ENCODE measurements at regions not wholly inside any gene's neighbourhood (a gene's known extent, or its start where the extent isn't known, plus 50 kb on each side); places are given as distances from the start of the nearest gene placed in this dataset.
A peak's percentile ranks its signal among the peaks of the same experiment; 100 is the strongest.
"Not testable (repeated sequence)": the region's sequence is repeated elsewhere in the genome, so short reads cannot be mapped to it uniquely, and the experiment has no call there.

GRCh38 chr1:194866153-194866552 lies 1679.7 kb upstream of the B3GALT2 start:
- Histone ChIP-seq H3K4me1 (no peaks in the 10 kb centered on the region), H3K27me3 (no peaks in the 10 kb centered on the region), H3K9me3 (peaks cover 0 to 9% of the 10 kb centered on the region in 2 donors), H3K4me3 (no peak overlapping the region), H3K27ac (no peak overlapping the region), H3K36me3 (no peaks in the 10 kb centered on the region)
- DNase-seq (no peak), ATAC-seq (no peak)
- intact Hi-C loops (cut with DNase I) = no loop called here
- no peak for TF ChIP-seq CTCF (IDR thresholded peaks at IDR 0.05)

DNA sequence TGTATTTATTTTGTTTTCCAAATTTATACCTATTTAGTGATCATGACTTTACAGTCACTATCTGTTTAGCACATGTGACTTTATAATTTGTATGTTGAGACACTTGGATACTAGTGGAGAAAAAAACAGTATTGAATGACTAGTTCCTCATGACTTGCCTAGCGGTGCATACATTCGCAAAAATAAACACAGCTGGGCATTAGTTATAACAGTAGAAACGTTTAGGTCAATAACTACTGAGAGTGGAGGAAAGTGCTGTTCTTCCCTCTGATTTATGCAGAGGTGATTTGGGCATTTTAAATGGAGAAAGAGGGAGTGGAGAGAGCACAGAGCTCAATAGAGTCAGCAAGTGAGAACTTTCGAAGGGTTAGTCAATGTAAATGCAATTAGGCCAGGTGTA lies 1679.0 kb upstream of the B3GALT2 start:
- ATAC-seq = no peak

GRCh38 chr1:194862129-194862528 lies 1675.7 kb upstream of the B3GALT2 start:
- no peak for ATAC-seq
- H3K4me3 ChIP-seq = no peak overlapping the region
- intact Hi-C loops (cut with DNase I) = no loop called here

More for the DNA sequence above, 1679.0 kb upstream of the B3GALT2 start:
- Histone ChIP-seq H3K36me3 (no peaks in the 10 kb centered on the region), H3K4me3 (no peak overlapping the region), H3K4me1 (no peaks in the 10 kb centered on the region), H3K9me3 (peaks cover 0 to 13% of the 10 kb centered on the region in 2 donors), H3K27me3 (no peaks in the 10 kb centered on the region), H3K27ac (no peak overlapping the region)
- no peak for TF ChIP-seq CTCF (IDR thresholded peaks at IDR 0.05)
- intact Hi-C loops (cut with DNase I) = no loop called here
- no peak for DNase-seq

GRCh38 chr1:194860248-194861201 lies 1674.1 kb upstream of the B3GALT2 start:
- Histone ChIP-seq H3K27me3 (no peaks in the 10 kb centered on the region), H3K4me3 (no peak overlapping the region), H3K36me3 (no peaks in the 10 kb centered on the region), H3K27ac (no peak overlapping the region), H3K9me3 (peaks cover 0 to 21% of the 10 kb centered on the region in 2 donors), H3K4me1 (no peaks in the 10 kb centered on the region)
- no peak for DNase-seq
- intact Hi-C loops (cut with DNase I) = no loop called here
- TF ChIP-seq CTCF (IDR thresholded peaks at IDR 0.05) = no peak
- ATAC-seq = no peak

More at GRCh38 chr1:194862129-194862528, 1675.7 kb upstream of the B3GALT2 start:
- Histone ChIP-seq H3K27me3 (no peaks in the 10 kb centered on the region), H3K4me1 (no peaks in the 10 kb centered on the region), H3K9me3 (peaks cover 0 to 21% of the 10 kb centered on the region in 2 donors), H3K36me3 (no peaks in the 10 kb centered on the region), H3K27ac (no peak overlapping the region)
- TF ChIP-seq CTCF (IDR thresholded peaks at IDR 0.05) = no peak
- DNase-seq = no peak

- ATAC-seq; H3K36me3 ChIP-seq; H3K27me3 ChIP-seq; H3K4me3 ChIP-seq; DNase-seq; H3K27ac ChIP-seq; intact Hi-C loops (cut with DNase I); H3K4me1 ChIP-seq: not testable (repeated sequence)
- H3K9me3 ChIP-seq = peaks cover 0 to 24% of the 10 kb centered on the region in 2 donors
Measured at GRCh38 chr1:194859481-194860154, 1673.2 kb upstream of the B3GALT2 start.

GRCh38 chr1:194858811-194859480 lies 1672.5 kb upstream of the B3GALT2 start:
- H3K4me3 ChIP-seq = not testable (repeated sequence)

More at GRCh38 chr1:194858811-194859480, 1672.5 kb upstream of the B3GALT2 start:
- intact Hi-C loops (cut with DNase I); H3K4me1 ChIP-seq; H3K27ac ChIP-seq; H3K36me3 ChIP-seq; H3K27me3 ChIP-seq; ATAC-seq: not testable (repeated sequence)
- DNase-seq = peak in 1 of 4 donors; percentile 52
- peaks cover 0 to 24% of the 10 kb centered on the region in 2 donors for H3K9me3 ChIP-seq

Measured in left lung (tissue), 4 donors.